ENCODE measurements at regions not wholly inside any gene's neighbourhood (a gene's known extent, or its start where the extent isn't known, plus 50 kb on each side); places are given as distances from the start of the nearest gene placed in this dataset.

DNA sequence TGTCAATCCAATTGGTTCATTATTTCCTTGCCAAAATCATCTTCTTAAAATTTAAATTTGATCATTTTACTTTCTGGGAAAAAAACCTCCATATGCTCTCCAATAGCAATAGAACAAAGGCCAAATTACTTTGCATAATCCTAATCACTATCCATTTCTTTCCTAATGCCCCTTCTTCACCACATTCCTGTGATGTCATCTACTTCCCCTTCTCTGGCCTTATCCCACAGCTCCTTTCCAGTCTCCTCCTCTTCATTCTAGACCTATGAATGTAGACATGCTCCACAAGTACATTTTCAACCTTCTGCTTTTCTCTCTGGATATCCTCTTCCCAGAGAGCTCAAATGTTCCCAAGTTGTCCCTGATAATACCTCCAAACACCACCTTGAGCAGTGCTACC lies 216.6 kb downstream of the MRPL39 start:
- TF ChIP-seq CTCF (IDR thresholded peaks at IDR 0.05) (no peak), POLR2AphosphoS5 (IDR thresholded peaks at IDR 0.05; ENCODE audit: insufficient read depth in 1 of 2, low read depth in 1 of 2) (no peak)

Measured in vagina (tissue), 2 donors.